Activated naive CD4-positive, alpha-beta T cell treated with anti-CD3 and anti-CD28 coated beads, Interleukin-2, amount 10 ng/mL, durations not matched to agents 7 days and 5 days (primary cell): ENCODE measurements at regions not wholly inside any gene's neighbourhood (a gene's known extent, or its start where the extent isn't known, plus 50 kb on each side); places are given as distances from the start of the nearest gene placed in this dataset.

Experiments used
- CTCF ChIA-PET: fragments of 350-600 bp; sonication (Branson Sonifier 250); formaldehyde crosslinking; loops from one replicate; lab custom pipeline; 2021; ENCODE audit warnings: antibody characterized with exemption; lab: Charles Lee
- DNase-seq: peaks from one replicate; pipeline ENCODE4 v3.0.0-alpha.2; 2020
- H3K27ac Mint-ChIP-seq: one replicate; pipeline ENCODE4 v1.8.0; 2021; ENCODE audit warnings: mild to moderate bottlenecking, moderate library complexity, mixed read lengths
- H3K27me3 Mint-ChIP-seq: one replicate; pipeline ENCODE4 v1.8.0; 2021; ENCODE audit warnings: mild to moderate bottlenecking, mixed read lengths
- H3K36me3 Mint-ChIP-seq: one replicate; pipeline ENCODE4 v1.8.0; 2021; ENCODE audit warnings: mixed read lengths
- H3K4me1 Mint-ChIP-seq: one replicate; pipeline ENCODE4 v1.8.0; 2021; ENCODE audit warnings: mixed read lengths
- H3K4me3 Mint-ChIP-seq: one replicate; pipeline ENCODE4 v1.8.0; 2021; ENCODE audit warnings: mild to moderate bottlenecking, moderate library complexity, mixed read lengths
- H3K9me3 Mint-ChIP-seq: one replicate; pipeline ENCODE4 v1.8.0; 2021; ENCODE audit warnings: mixed read lengths

- no peaks in the 10 kb centered on the region for H3K27me3 Mint-ChIP-seq
These were observed 591.9 kb downstream of the TECRL start for GRCh38 chr4:63817196-63817865.

GRCh38 chr4:63814171-63814964 lies 594.9 kb downstream of the TECRL start:
- peaks cover 20% of the 10 kb centered on the region for H3K9me3 Mint-ChIP-seq
- H3K36me3 Mint-ChIP-seq = no peaks in the 10 kb centered on the region

More at GRCh38 chr4:63817196-63817865, 591.9 kb downstream of the TECRL start:
- no peak overlapping the region for H3K27ac Mint-ChIP-seq
- DNase-seq = no peak
- no peaks in the 10 kb centered on the region for H3K36me3 Mint-ChIP-seq
- H3K4me1 Mint-ChIP-seq = no peaks in the 10 kb centered on the region
- peaks cover 14% of the 10 kb centered on the region for H3K9me3 Mint-ChIP-seq
- no peak overlapping the region for H3K4me3 Mint-ChIP-seq
- CTCF ChIA-PET = no interaction called here

GRCh38 chr4:63799166-63799565 lies 610.1 kb downstream of the TECRL start:
- DNase-seq = no peak
- no peaks in the 10 kb centered on the region for H3K27me3 Mint-ChIP-seq

More at GRCh38 chr4:63814171-63814964, 594.9 kb downstream of the TECRL start:
- H3K4me3 Mint-ChIP-seq = no peak overlapping the region
- H3K27me3 Mint-ChIP-seq = no peaks in the 10 kb centered on the region
- CTCF ChIA-PET = no interaction called here
- H3K4me1 Mint-ChIP-seq = no peaks in the 10 kb centered on the region
- no peak overlapping the region for H3K27ac Mint-ChIP-seq
- DNase-seq = no peak

GRCh38 chr4:63795301-63795700 lies 613.9 kb downstream of the TECRL start:
- no peak for DNase-seq
- no peaks in the 10 kb centered on the region for H3K27me3 Mint-ChIP-seq
- H3K4me3 Mint-ChIP-seq = no peak overlapping the region
- no peaks in the 10 kb centered on the region for H3K36me3 Mint-ChIP-seq
- H3K27ac Mint-ChIP-seq = no peak overlapping the region
- CTCF ChIA-PET = interaction anchor here (1.0 kb wide), 1 partner anchor 8 kb away, joined by 3 read pairs; no protein-coding TSS in a partner anchor
- H3K9me3 Mint-ChIP-seq = peaks cover 6% of the 10 kb centered on the region
- H3K4me1 Mint-ChIP-seq = no peaks in the 10 kb centered on the region

More at GRCh38 chr4:63799166-63799565, 610.1 kb downstream of the TECRL start:
- H3K27ac Mint-ChIP-seq = no peak overlapping the region
- no peaks in the 10 kb centered on the region for H3K36me3 Mint-ChIP-seq
- H3K4me1 Mint-ChIP-seq = no peaks in the 10 kb centered on the region
- H3K4me3 Mint-ChIP-seq = no peak overlapping the region
- CTCF ChIA-PET = no interaction called here
- H3K9me3 Mint-ChIP-seq = peaks cover 6% of the 10 kb centered on the region

- no peaks in the 10 kb centered on the region for H3K36me3 Mint-ChIP-seq
- CTCF ChIA-PET = no interaction called here
- no peaks in the 10 kb centered on the region for H3K27me3 Mint-ChIP-seq
- DNase-seq = no peak
- no peaks in the 10 kb centered on the region for H3K4me1 Mint-ChIP-seq
- H3K27ac Mint-ChIP-seq = no peak overlapping the region
- no peak overlapping the region for H3K4me3 Mint-ChIP-seq
- H3K9me3 Mint-ChIP-seq = no peaks in the 10 kb centered on the region
These were observed 618.9 kb downstream of the TECRL start for GRCh38 chr4:63790377-63790776.

GRCh38 chr4:63788271-63788670 lies 621.0 kb downstream of the TECRL start:
- Mint-ChIP-seq H3K4me3 (no peak overlapping the region), H3K36me3 (no peaks in the 10 kb centered on the region), H3K4me1 (no peaks in the 10 kb centered on the region), H3K27ac (no peak overlapping the region), H3K9me3 (no peaks in the 10 kb centered on the region), H3K27me3 (no peaks in the 10 kb centered on the region)
- no peak for DNase-seq
- CTCF ChIA-PET = no interaction called here

- no peaks in the 10 kb centered on the region for H3K4me1 Mint-ChIP-seq
- no peak overlapping the region for H3K4me3 Mint-ChIP-seq
- H3K36me3 Mint-ChIP-seq = no peaks in the 10 kb centered on the region
- no peak overlapping the region for H3K27ac Mint-ChIP-seq
- H3K27me3 Mint-ChIP-seq = no peaks in the 10 kb centered on the region
- H3K9me3 Mint-ChIP-seq = no peaks in the 10 kb centered on the region
- CTCF ChIA-PET = no interaction called here
- no peak for DNase-seq
These were observed 621.9 kb downstream of the TECRL start for GRCh38 chr4:63787326-63787725.

GRCh38 chr4:63786171-63786570 lies 623.1 kb downstream of the TECRL start:
- CTCF ChIA-PET = no interaction called here
- H3K4me1 Mint-ChIP-seq = no peaks in the 10 kb centered on the region
- no peaks in the 10 kb centered on the region for H3K36me3 Mint-ChIP-seq
- H3K4me3 Mint-ChIP-seq = no peak overlapping the region
- DNase-seq = no peak
- H3K9me3 Mint-ChIP-seq = no peaks in the 10 kb centered on the region
- H3K27ac Mint-ChIP-seq = no peak overlapping the region
- H3K27me3 Mint-ChIP-seq = no peaks in the 10 kb centered on the region

- H3K9me3 Mint-ChIP-seq = no peaks in the 10 kb centered on the region
- H3K36me3 Mint-ChIP-seq = no peaks in the 10 kb centered on the region
- CTCF ChIA-PET = no interaction called here
These were observed 624.4 kb downstream of the TECRL start for GRCh38 chr4:63784822-63785221.

GRCh38 chr4:63777601-63778000 lies 631.6 kb downstream of the TECRL start:
- no peaks in the 10 kb centered on the region for H3K36me3 Mint-ChIP-seq
- CTCF ChIA-PET = no interaction called here
- DNase-seq = no peak
- H3K27me3 Mint-ChIP-seq = no peaks in the 10 kb centered on the region
- no peak overlapping the region for H3K27ac Mint-ChIP-seq
- H3K4me1 Mint-ChIP-seq = no peaks in the 10 kb centered on the region
- peaks cover 7% of the 10 kb centered on the region for H3K9me3 Mint-ChIP-seq
- no peak overlapping the region for H3K4me3 Mint-ChIP-seq

More at GRCh38 chr4:63784822-63785221, 624.4 kb downstream of the TECRL start:
- Mint-ChIP-seq H3K4me1 (no peaks in the 10 kb centered on the region), H3K27me3 (no peaks in the 10 kb centered on the region), H3K4me3 (no peak overlapping the region), H3K27ac (no peak overlapping the region)
- no peak for DNase-seq

GRCh38 chr4:63764400-63764799 lies 644.9 kb downstream of the TECRL start:
- Mint-ChIP-seq H3K27me3 (no peaks in the 10 kb centered on the region), H3K36me3 (no peaks in the 10 kb centered on the region), H3K9me3 (peaks cover 3% of the 10 kb centered on the region), H3K4me3 (no peak overlapping the region), H3K27ac (no peak overlapping the region), H3K4me1 (no peaks in the 10 kb centered on the region)
- CTCF ChIA-PET = no interaction called here
- DNase-seq = no peak

GRCh38 chr4:63757929-63758328 lies 651.3 kb downstream of the TECRL start:
- H3K4me3 Mint-ChIP-seq = no peak overlapping the region
- DNase-seq = no peak
- CTCF ChIA-PET = no interaction called here
- H3K36me3 Mint-ChIP-seq = no peaks in the 10 kb centered on the region
- peaks cover 3% of the 10 kb centered on the region for H3K9me3 Mint-ChIP-seq
- no peaks in the 10 kb centered on the region for H3K27me3 Mint-ChIP-seq
- H3K27ac Mint-ChIP-seq = no peak overlapping the region
- no peaks in the 10 kb centered on the region for H3K4me1 Mint-ChIP-seq

GRCh38 chr4:63742882-63743281 lies 666.4 kb downstream of the TECRL start:
- no peaks in the 10 kb centered on the region for H3K4me1 Mint-ChIP-seq
- H3K4me3 Mint-ChIP-seq = no peak overlapping the region
- no peak for DNase-seq
- peaks cover 4% of the 10 kb centered on the region for H3K9me3 Mint-ChIP-seq
- no peaks in the 10 kb centered on the region for H3K27me3 Mint-ChIP-seq
- H3K27ac Mint-ChIP-seq = no peak overlapping the region
- CTCF ChIA-PET = no interaction called here
- H3K36me3 Mint-ChIP-seq = no peaks in the 10 kb centered on the region

GRCh38 chr4:63729519-63729918 lies 679.7 kb downstream of the TECRL start:
- no peak for DNase-seq
- Mint-ChIP-seq H3K9me3 (peaks cover 12% of the 10 kb centered on the region), H3K27ac (no peak overlapping the region), H3K4me3 (no peak overlapping the region), H3K4me1 (no peaks in the 10 kb centered on the region), H3K36me3 (no peaks in the 10 kb centered on the region), H3K27me3 (no peaks in the 10 kb centered on the region)
- CTCF ChIA-PET = no interaction called here
